Smooth muscle cell (in vitro differentiated cells): ENCODE measurements at regions not wholly inside any gene's neighbourhood (a gene's known extent, or its start where the extent isn't known, plus 50 kb on each side); places are given as distances from the start of the nearest gene placed in this dataset.

Experiments used
- DNase-seq: peaks from one replicate; lab custom pipeline; 2025; ENCODE audit not compliant: unreplicated experiment; lab: John Stamatoyannopoulos, UW
- H2AFZ ChIP-seq: fragments of 200-600 bp; sonication (generic); 2 replicates; pipeline ENCODE4 v1.6.0; 2016; ENCODE audit warnings: antibody characterized with exemption, low read depth, mild to moderate bottlenecking
- H3F3A ChIP-seq: fragments of 200-600 bp; sonication (generic); 2 replicates; pipeline ENCODE4 v1.6.0; 2017; ENCODE audit warnings: antibody characterized with exemption, low read depth
- H3K27ac ChIP-seq: fragments of 200-600 bp; sonication (generic); 2 replicates; pipeline ENCODE4 v1.5.1; 2016; ENCODE audit warnings: low read depth, mild to moderate bottlenecking
- H3K27me3 ChIP-seq: fragments of 200-600 bp; sonication (generic); 2 replicates; pipeline ENCODE4 v1.6.1; 2016; ENCODE audit warnings: low read depth, mild to moderate bottlenecking
- H3K36me3 ChIP-seq: fragments of 200-600 bp; sonication (generic); 2 replicates; pipeline ENCODE4 v1.5.1; 2016; ENCODE audit warnings: low read depth
- H3K4me1 ChIP-seq: fragments of 200-600 bp; sonication (generic); 2 replicates; pipeline ENCODE4 v1.5.1; 2016; ENCODE audit warnings: low read depth
- H3K4me2 ChIP-seq: fragments of 200-600 bp; sonication (generic); 2 replicates; pipeline ENCODE4 v1.6.0; 2016; ENCODE audit warnings: mild to moderate bottlenecking
- H3K4me3 ChIP-seq: fragments of 200-600 bp; sonication (generic); 2 replicates; pipeline ENCODE4 v1.5.1; 2016; ENCODE audit warnings: mild to moderate bottlenecking
- H3K79me2 ChIP-seq: fragments of 200-600 bp; sonication (generic); 2 replicates; pipeline ENCODE4 v1.6.0; 2016; ENCODE audit warnings: low read depth, mild to moderate bottlenecking
- H3K9ac ChIP-seq: fragments of 200-600 bp; sonication (generic); 2 replicates; pipeline ENCODE4 v1.6.0; 2016; ENCODE audit warnings: low read depth
- H3K9me3 ChIP-seq: fragments of 200-600 bp; sonication (generic); replicated peaks from 2 replicates; pipeline ENCODE4 v1.5.1; 2016; ENCODE audit warnings: low read depth
- H4K20me1 ChIP-seq: fragments of 200-600 bp; sonication (generic); 2 replicates; pipeline ENCODE4 v1.6.0; 2016; ENCODE audit warnings: low read depth
- WGBS: methylation state at CpG from one replicate; pipeline ENCODE4 v1.1.7; 2016; ENCODE audit warnings: low lambda C conversion rate; 5-methylcytosine and 5-hydroxymethylcytosine counted together
- TF ChIP-seq, protein P1 (sequence below): fragments of 200-600 bp; sonication (generic); IDR thresholded peaks from 2 replicates; pipeline ENCODE4 v1.5.1; 2017; ENCODE audit warnings: borderline replicate concordance, mild to moderate bottlenecking, antibody characterized with exemption; ENCODE audit not compliant: insufficient read depth, poor library complexity, severe bottlenecking

DNA sequence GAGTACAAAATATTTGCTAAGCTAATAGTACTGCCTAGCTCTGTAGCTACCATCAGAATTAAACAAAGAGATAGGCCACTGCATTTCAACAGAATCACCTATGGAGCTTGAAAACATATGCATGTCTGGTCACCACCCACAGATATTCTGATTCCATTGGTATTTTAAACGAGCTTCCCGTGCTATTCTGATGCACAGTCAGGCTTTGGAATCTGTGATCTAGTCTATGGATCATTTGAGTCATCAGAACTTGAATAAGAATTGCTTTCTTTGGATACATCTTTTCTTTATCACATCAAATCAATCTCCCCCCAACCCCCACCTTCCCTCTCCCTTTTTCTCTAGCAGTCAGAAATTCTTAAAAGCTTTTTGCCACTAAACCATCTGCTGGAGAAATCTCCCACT is 124.7 kb downstream of the NPIPB5 start:
- no peak overlapping the region for H2AFZ ChIP-seq
- no peaks in the 10 kb centered on the region for H3K36me3 ChIP-seq
- no peaks in the 10 kb centered on the region for H3K4me1 ChIP-seq
- TF ChIP-seq, protein P1, sequence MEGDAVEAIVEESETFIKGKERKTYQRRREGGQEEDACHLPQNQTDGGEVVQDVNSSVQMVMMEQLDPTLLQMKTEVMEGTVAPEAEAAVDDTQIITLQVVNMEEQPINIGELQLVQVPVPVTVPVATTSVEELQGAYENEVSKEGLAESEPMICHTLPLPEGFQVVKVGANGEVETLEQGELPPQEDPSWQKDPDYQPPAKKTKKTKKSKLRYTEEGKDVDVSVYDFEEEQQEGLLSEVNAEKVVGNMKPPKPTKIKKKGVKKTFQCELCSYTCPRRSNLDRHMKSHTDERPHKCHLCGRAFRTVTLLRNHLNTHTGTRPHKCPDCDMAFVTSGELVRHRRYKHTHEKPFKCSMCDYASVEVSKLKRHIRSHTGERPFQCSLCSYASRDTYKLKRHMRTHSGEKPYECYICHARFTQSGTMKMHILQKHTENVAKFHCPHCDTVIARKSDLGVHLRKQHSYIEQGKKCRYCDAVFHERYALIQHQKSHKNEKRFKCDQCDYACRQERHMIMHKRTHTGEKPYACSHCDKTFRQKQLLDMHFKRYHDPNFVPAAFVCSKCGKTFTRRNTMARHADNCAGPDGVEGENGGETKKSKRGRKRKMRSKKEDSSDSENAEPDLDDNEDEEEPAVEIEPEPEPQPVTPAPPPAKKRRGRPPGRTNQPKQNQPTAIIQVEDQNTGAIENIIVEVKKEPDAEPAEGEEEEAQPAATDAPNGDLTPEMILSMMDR: no peak
- H3K9ac ChIP-seq: no peak overlapping the region
- no peaks in the 10 kb centered on the region for H3F3A ChIP-seq
- no peak overlapping the region for H3K4me2 ChIP-seq
- no peak overlapping the region for H3K27ac ChIP-seq
- H3K4me3 ChIP-seq: no peak overlapping the region
- no peak for DNase-seq
- H3K9me3 ChIP-seq: no peaks in the 10 kb centered on the region
- H4K20me1 ChIP-seq: no peaks in the 10 kb centered on the region
- H3K27me3 ChIP-seq: peaks cover 20% of the 10 kb centered on the region
- H3K79me2 ChIP-seq: no peaks in the 10 kb centered on the region
- WGBS: 13% methylated on average over 2 of the region's 2 CpGs

DNA sequence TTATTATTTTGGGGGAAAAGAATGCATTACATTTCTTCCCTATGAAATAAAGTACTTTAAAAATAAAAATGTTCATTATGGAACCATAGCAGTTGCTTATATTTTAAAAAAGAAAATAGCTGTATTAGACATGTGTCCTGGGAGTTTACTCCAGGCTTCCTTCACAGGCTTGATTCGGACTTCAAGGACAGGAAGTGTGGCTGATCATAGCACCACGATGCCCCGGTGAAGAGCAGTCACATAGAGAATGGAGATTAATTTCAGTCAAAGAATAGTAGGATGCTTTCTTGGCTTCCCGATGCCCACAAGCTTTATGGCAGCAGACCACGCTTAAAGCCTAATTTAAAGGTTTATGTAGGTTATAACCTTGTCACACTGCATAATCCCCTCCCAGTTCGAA is 125.1 kb downstream of the NPIPB5 start:
- H3K4me3 ChIP-seq: no peak overlapping the region
- 40% methylated on average over 6 of the region's 6 CpGs for WGBS
- H3K9me3 ChIP-seq: no peaks in the 10 kb centered on the region
- no peak overlapping the region for H2AFZ ChIP-seq
- H3K4me1 ChIP-seq: no peaks in the 10 kb centered on the region
- H3K27ac ChIP-seq: no peak overlapping the region
- no peaks in the 10 kb centered on the region for H4K20me1 ChIP-seq
- H3K4me2 ChIP-seq: no peak overlapping the region
- H3K36me3 ChIP-seq: no peaks in the 10 kb centered on the region
- TF ChIP-seq, protein P1: no peak
- no peaks in the 10 kb centered on the region for H3K79me2 ChIP-seq
- H3F3A ChIP-seq: no peaks in the 10 kb centered on the region
- no peak for DNase-seq
- no peak overlapping the region for H3K9ac ChIP-seq
- H3K27me3 ChIP-seq: peaks cover 20% of the 10 kb centered on the region

DNA sequence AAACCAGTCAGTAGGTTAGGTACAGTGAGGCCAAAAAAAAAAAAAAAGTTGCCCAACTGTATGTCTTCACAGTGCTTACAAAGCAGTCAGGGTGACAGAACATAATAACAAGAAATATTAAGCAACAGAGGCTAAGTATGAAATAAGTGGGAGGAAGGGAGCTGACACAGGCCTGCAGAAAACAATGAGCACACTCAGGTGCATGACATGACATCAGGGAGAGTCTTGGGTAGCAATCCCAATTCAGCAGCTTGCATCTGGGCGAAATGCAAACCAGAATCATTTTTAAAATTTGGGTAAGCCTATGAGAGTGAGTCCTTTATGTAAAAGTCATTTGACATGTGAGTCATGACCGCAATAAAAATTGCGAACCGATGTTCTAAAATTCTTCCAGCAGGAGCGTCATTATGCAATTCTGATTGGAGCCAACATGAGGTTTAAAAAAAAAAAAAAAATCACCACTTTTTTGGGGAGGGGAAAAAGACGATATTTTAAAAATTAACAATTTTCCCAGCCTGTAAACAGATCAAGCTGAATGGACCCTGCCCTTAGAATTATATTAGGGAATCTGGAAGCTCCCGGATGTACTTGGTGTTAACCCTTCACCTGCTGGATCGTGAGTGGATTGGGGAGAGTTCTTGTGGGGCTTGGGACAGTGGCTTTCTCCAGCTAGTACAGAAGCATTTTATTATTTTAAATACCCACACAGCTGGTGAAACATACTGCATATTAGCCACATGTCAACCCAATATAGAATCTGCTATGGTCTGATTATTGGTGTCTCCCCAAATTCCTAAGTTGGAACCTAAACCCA is 127.9 kb downstream of the NPIPB5 start:
- no peak overlapping the region for H3K4me3 ChIP-seq
- H2AFZ ChIP-seq: no peak overlapping the region
- no peaks in the 10 kb centered on the region for H3K79me2 ChIP-seq
- no peaks in the 10 kb centered on the region for H3K36me3 ChIP-seq
- H4K20me1 ChIP-seq: no peaks in the 10 kb centered on the region
- WGBS: 85% methylated on average over 8 of the region's 8 CpGs
- H3F3A ChIP-seq: no peaks in the 10 kb centered on the region
- H3K27me3 ChIP-seq: peaks cover 24% of the 10 kb centered on the region
- no peak overlapping the region for H3K27ac ChIP-seq
- no peak overlapping the region for H3K4me2 ChIP-seq
- TF ChIP-seq, protein P1: no peak
- no peaks in the 10 kb centered on the region for H3K4me1 ChIP-seq
- H3K9me3 ChIP-seq: no peaks in the 10 kb centered on the region
- no peak for DNase-seq
- no peak overlapping the region for H3K9ac ChIP-seq

DNA sequence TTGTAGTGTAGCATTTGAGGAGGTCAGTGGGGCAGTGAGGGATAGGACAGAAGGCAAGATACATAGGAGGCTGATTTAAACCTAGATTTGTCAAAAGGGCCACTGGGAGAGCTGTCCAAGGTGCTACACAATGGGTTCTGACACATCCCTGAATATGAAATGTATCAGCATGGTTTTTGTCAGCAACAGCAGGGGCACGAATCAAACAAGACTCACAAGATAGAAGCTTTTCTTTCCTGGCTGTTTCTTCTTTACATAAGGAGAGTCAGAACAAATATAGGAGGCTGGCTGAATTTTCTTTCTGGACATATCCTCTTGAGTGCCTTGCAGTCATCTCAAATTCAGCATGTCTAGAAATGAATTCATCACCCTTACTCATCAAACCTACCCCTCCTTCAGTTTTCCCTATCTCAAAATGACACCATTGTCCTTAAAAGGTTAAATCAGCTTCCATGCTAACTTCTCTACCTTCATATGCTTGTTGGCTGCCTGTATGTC is 130.5 kb downstream of the NPIPB5 start:
- H3K27ac ChIP-seq: no peak overlapping the region
- H3K4me1 ChIP-seq: no peaks in the 10 kb centered on the region
- H3K9me3 ChIP-seq: no peaks in the 10 kb centered on the region
- no peak for DNase-seq
- no peak overlapping the region for H3K4me2 ChIP-seq
- no peak overlapping the region for H2AFZ ChIP-seq
- TF ChIP-seq, protein P1: no peak
- H3K9ac ChIP-seq: no peak overlapping the region
- no peaks in the 10 kb centered on the region for H3K36me3 ChIP-seq
- WGBS: 38% methylated on average over 1 of the region's 1 CpG
- H3K4me3 ChIP-seq: no peak overlapping the region
- H3F3A ChIP-seq: no peaks in the 10 kb centered on the region
- H3K79me2 ChIP-seq: no peaks in the 10 kb centered on the region
- H4K20me1 ChIP-seq: no peaks in the 10 kb centered on the region
- H3K27me3 ChIP-seq: peaks cover 13% of the 10 kb centered on the region
